ENCODE measurements at regions not wholly inside any gene's neighbourhood (a gene's known extent, or its start where the extent isn't known, plus 50 kb on each side); places are given as distances from the start of the nearest gene placed in this dataset.
"Not testable (repeated sequence)": the region's sequence is repeated elsewhere in the genome, so short reads cannot be mapped to it uniquely, and the experiment has no call there.

DNA sequence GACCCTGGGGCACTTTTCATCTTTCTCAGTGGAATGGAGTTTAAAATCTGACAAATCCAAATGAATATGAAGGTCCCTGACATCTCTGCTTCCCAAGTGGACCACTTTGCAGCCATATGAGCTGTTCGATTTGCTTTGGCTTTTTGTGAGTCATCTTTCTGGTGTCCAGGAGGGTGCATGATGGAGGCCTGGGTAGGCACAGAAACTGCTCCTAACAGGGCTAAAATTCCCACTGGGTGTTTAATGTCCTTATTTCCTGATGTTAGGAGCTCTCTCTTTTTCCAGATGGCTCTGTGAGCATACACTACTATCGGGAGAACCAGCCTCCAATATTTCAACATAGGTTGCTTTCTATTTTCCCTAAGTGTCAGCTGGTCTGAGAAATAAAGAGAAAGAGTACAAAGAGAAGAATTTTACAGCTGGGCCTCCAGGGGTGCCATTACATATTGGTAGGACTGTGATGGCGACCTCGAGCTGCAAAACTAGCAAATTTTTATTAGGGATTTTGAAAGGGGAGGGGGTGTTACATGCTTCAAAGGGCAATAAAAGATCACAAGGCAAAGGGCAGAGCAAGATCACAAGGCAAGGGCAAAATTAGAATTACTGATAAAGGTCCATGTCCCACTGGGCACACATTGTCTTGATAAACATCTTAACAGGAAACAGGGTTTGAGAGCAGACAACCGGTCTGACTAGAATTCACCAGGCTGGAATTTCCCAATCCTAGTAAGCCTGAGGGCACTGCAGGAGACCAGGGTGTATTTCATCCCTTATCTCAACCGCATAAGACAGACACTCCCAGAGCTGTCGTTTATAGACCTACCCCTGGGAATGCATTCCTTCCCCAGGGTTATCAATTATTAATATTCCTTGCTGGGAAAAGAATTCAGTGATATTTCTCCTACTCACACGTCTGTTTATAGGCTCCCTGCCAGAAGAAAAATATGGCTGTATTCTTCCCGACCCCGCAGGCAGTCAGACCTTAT is 236.7 kb upstream of the SGCD start:
- DNase-seq, result not testable (repeated sequence)

DNA sequence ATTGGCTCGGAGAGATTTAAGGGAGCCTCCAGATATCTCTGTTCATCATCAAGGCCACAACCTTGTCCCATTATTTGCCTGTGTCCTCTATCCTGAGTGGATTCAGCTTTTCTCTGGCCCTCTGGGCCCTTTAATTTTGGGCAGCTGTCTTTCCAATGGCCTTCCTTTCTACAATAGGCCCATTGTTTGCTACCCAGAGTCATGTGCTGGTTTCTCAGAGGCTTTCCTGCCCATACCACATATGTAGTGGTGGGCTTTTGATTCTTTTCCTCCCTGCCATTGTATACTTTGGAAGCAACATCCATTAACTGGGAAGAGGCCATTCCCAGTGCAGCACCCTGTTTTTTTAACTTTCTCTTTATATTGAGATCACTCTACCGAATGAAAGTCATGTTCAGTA is 233.9 kb upstream of the SGCD start:
- DNase-seq, result no peak

GRCh38 chr5:156094001-156094400 is 233.0 kb upstream of the SGCD start:
- DNase-seq, result no peak

DNA sequence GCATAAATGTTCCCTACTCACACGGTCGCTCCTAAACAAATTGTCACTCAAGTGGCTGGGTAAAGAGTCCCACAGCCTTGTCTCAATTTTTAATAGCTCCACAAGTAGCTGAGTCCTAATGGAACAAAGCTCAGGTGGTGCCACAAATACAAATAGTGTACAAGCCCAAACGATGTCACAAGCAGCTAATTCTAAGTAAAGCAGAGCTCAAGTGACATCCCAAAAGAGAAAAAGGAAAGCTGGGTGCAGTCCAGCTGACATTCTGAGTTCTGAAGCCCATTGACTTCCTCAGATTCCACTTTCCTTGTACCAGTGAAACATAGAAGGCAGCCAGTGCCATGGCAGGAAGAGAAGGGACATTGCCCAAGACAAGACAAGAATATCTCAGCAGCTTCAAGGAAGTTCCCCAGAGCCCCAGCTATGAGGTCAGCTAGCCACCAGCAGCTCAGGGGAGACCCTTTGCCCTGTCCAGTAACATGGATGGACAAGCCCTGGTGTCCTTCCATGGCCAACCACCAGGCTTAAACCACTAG is 231.2 kb upstream of the SGCD start:
- no peak for DNase-seq

GRCh38 chr5:156096259-156096658 is 230.7 kb upstream of the SGCD start:
- DNase-seq, result no peak

- DNase-seq, result no peak
Measured at GRCh38 chr5:156103155-156103885, 223.6 kb upstream of the SGCD start.

DNA sequence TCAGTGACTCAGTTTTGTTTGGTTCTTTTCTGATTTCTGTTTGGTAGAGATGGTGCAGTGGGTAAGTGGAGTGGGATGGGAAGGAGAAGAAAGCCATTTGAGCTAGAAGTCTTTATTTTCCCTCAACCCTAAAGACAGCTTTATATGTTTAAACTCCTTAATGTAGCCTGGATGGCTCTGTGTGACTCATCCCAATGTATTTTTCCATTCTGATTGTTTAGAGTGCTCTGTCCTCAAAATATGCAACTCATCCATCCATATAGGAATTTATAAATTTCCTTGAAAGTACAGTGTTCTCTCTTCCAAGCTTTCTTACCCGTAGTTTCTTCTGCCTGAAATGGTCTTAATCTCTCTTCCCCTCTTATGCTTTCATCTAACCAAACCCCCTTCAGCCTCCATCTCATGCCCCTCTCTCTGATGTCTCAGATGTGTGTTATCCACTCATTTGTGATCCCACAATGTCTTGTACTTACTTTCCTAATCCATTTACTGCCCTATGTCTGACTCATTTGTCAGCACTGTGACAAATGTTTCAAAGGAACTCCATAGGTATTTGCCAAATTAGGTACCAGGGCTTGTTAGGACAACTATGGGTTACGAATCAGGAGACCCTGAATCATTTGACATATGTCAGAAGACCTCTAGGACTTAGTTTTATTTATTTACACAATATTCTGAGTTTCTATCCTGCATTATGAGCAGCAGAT is 217.5 kb upstream of the SGCD start:
- no peak for DNase-seq

DNA sequence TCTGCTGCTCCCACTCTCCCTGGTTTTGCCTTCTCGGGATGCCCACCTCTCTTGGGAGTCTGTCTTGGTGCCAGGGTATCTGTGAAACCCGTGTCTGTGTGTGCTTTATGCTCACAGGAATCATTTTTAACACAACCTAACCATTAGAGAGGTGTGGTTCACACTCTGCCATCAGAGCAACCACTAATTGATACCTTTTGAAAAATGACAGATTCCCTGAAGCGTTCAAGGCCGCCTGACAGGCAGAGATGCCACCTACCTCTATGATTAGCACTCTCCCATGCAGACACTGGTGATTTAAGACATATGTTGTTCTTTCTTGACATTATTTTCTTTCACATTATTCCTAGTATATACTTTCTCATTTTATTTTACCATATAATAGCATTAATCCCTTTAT is 207.3 kb upstream of the SGCD start:
- DNase-seq, result no peak

DNA sequence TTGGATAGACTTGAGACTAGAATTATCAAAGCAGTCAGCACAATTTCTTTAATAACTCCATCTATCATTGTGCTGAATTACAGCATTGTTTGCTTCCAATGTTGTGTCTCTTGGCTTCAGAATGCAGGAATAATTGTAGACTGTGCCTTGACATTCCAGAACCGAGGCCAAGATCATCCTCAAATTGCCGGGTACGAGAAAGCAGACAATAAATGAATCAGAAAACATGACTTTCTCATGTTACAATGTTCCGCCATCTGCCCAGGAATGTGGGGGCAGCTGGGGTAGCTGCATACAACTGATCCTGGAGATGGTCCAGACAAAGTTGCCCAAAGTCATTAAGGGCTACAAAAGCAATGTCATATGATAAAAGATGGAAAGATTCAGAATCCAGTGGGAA is 206.2 kb upstream of the SGCD start:
- DNase-seq, result peak; percentile 30

- no peak for DNase-seq
Measured at GRCh38 chr5:156121234-156121633, 205.7 kb upstream of the SGCD start.

GRCh38 chr5:156121882-156122281 is 205.1 kb upstream of the SGCD start:
- no peak for DNase-seq

- DNase-seq, result no peak
Measured at GRCh38 chr5:156124708-156125107, 202.3 kb upstream of the SGCD start.

- DNase-seq, result no peak
Measured at GRCh38 chr5:156125118-156125517, 201.8 kb upstream of the SGCD start.

DNA sequence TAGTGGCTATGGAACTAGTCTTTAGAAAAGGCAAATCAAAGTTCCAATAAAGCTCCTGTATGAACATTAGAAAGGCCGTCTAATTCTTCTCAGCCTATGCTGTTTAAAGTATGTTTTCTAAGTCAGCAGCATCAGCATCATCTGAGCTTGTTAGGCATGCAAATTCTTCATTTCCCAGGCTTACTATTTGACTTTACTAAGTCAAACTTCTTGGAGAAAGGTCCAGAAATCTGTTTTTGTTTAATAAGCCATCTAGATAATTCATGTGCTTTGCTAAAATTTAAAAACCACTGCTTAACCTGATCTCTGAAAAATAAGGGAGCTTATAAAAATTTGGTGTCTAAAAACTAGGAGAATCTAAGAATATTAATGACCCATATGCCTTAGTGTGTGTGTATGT is 200.2 kb upstream of the SGCD start:
- no peak for DNase-seq

DNA sequence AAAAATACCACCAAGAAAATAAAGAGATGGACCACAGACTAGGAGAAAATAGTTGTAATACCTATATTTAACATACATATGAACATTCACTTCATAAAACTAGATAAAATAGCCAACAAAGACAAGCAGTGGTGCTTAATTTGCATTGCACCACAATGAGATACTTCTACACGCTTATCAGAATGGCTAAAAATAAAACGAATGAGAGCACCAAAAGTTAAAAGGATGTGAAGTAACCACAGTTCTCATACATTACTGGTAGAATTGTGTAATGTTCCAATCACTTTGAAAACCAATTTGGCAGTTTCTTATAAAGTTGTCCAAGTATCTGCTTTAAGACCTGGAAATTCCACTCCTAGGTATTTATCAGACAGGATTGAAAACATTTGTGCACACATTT is 198.9 kb upstream of the SGCD start:
- DNase-seq, result no peak

DNA sequence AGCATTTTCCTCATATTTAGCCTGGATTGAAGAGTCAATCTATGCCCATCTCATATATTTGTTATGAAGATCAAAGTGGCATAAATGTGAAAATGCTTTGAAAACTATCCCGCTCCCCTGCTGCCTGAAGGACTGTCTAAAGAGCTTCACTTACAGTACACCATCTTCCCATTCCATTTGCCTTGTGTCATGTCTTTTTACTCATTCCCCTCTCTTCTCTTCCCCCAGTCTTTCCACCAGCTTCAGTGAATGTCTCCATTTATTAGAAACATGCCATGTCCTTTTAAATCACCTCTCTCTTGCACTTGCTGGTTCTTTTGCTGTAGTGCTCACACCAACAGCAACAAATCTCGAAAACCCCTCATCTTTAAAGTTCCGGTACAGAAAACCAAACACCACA is 192.7 kb upstream of the SGCD start:
- no peak for DNase-seq

GRCh38 chr5:156135531-156135930 is 191.4 kb upstream of the SGCD start:
- DNase-seq, result no peak

DNA sequence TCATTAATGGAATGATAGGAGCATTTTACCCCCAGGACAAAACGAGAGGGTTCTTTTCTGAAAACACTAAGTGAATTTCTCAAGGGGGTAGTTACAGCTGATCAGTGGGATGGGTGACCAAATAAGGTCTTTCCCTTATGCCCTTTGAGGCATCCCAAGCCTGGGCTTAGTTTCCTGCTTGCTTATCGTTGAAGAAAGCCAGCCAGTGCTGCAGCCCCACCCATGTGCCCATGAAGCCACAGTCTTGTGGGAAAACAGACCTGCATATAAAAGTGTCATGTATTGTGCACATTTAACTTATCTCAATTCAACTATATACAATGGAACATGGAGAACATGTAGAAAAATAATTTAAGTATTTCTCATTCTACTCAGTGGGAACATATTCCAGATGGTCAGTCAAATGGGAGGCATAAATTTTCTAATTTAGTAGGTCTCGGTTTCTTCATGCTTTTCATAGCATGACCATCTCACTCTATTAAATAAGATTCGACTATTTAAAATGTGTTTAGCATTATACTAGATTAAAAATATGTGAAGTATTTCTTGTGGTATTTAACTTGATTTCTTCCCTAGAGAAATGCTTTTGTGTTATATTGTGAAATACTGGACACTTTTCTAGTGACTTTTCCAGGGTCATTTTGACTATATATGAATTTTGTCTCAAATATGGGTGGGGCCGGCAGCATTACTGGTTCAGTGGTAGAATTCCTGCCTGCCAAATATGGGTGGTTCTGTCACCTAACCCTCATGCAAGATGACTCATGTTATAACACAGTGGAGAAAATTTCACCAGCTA is 189.7 kb upstream of the SGCD start:
- no peak for DNase-seq

DNA sequence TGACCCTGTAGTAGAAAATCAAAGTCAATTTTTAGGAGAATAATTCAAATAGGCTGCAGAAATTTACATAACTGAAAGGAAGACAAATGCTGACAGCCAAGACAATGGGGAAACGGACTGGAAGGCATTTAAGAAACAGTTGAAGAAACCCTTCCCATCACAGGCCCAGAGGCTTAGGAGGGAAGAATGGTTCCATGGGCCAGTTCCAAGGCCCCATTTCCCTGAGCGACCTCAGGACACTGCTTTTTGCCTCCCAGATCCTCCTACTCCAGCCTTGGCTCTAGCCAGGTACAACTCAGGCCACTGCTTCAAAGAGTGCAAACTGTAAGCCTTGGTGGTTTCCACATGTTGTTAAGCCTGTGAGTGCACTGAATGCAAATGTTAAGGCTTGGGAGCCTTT is 184.1 kb upstream of the SGCD start:
- DNase-seq, result no peak

- DNase-seq, result no peak
Measured at GRCh38 chr5:156147261-156147943, 179.6 kb upstream of the SGCD start.

DNA sequence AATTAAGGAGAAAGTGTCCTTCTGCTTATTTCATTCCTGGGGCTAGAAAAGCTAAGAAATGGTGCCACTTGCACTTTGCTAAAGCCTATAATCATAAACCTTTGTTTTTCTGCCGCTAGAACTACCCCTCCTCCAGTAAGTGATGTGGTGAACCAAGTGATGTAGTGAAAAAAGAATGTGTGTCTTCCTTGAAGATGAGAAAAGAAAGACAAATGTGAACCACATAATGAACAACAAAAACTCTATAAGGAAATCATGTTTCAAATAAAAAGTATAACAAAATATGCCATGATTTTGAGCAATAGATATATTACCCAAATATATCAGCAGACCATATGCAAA is 179.0 kb upstream of the SGCD start:
- DNase-seq, result no peak

DNA sequence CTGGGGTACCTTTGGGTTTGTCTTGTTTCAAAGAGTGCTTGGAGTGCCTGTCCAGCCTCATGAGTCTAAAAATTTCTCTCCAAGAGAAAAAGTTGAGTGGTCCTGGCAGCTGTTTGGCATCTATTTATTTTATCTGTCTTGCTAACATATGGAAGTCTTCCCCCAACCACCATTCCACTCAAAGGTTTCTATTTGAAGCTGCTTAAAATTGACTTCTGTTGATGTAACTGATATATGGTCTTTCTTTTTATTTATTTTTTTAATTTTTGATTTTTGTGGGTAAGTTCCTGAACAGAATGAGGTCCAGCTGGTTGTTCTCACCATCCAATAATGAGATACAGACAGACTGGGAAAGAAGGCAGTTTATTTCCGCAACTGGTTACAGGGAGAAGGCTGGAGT is 178.7 kb upstream of the SGCD start:
- no peak for DNase-seq
